ENCODE measurements at regions not wholly inside any gene's neighbourhood (a gene's known extent, or its start where the extent isn't known, plus 50 kb on each side); places are given as distances from the start of the nearest gene placed in this dataset.

DNA sequence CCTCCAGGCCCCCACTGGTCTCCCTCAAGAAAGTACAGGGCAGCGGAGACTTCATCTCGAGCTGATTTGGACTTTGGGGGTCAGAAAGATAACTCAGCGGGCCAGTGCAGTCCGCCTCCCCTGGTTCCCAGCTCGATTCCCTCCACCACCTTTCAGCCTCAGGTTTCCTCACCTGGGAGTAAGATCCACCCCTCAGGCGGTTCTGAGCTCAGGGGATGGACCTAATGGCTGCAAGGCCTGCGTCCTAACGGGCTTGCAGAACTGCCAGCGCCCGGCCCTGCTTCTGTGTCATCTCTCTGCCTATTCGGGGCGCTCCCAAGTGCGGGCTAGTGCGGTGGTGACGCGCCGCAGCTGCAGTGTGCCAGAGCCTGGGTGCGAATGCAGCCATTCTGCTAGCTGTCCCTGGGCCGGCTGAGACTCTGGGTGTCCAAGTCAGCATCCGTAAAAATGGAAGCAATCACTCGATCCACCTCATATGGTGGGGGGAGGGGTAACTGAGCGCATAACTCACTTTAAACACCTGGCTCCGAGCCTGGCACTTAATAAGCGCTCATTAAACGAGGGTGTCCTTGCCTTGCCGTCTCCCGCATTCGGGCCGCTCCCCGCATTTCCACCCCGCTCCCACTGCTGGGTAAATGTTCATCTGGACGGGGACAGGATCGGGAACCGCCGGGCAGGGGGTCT, 129.6 kb upstream of the LHX1 start:
- Histone ChIP-seq H3K4me3 (no peak overlapping the region), H3K4me1 (peaks cover 0 to 8% (median 0%) of the 10 kb centered on the region in 4 donors), H3K36me3 (no peaks in the 10 kb centered on the region), H3K27ac (no peak overlapping the region), H3K9me3 (no peaks in the 10 kb centered on the region), H3K27me3 (peaks cover 0 to 9% of the 10 kb centered on the region in 2 donors)
- DNase-seq, result no peak
- TF ChIP-seq POLR2A (IDR thresholded peaks at IDR 0.05), result no peak
- TF ChIP-seq, protein P1, sequence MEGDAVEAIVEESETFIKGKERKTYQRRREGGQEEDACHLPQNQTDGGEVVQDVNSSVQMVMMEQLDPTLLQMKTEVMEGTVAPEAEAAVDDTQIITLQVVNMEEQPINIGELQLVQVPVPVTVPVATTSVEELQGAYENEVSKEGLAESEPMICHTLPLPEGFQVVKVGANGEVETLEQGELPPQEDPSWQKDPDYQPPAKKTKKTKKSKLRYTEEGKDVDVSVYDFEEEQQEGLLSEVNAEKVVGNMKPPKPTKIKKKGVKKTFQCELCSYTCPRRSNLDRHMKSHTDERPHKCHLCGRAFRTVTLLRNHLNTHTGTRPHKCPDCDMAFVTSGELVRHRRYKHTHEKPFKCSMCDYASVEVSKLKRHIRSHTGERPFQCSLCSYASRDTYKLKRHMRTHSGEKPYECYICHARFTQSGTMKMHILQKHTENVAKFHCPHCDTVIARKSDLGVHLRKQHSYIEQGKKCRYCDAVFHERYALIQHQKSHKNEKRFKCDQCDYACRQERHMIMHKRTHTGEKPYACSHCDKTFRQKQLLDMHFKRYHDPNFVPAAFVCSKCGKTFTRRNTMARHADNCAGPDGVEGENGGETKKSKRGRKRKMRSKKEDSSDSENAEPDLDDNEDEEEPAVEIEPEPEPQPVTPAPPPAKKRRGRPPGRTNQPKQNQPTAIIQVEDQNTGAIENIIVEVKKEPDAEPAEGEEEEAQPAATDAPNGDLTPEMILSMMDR (IDR thresholded peaks at IDR 0.05), result no peak

GRCh38 chr17:36808180-36808661, 129.1 kb upstream of the LHX1 start:
- Histone ChIP-seq H3K4me1 (peaks cover 0 to 8% (median 0%) of the 10 kb centered on the region in 4 donors), H3K4me3 (no peak overlapping the region), H3K27ac (no peak overlapping the region), H3K9me3 (no peaks in the 10 kb centered on the region), H3K36me3 (no peaks in the 10 kb centered on the region), H3K27me3 (peaks cover 0 to 9% of the 10 kb centered on the region in 2 donors)
- TF ChIP-seq POLR2A (IDR thresholded peaks at IDR 0.05), result no peak
- TF ChIP-seq, protein P1 (IDR thresholded peaks at IDR 0.05), result no peak
- DNase-seq, result no peak

GRCh38 chr17:36812762-36813161, 124.5 kb upstream of the LHX1 start:
- H3K27me3 ChIP-seq, result peaks cover 0 to 9% of the 10 kb centered on the region in 2 donors
- no peak overlapping the region for H3K4me3 ChIP-seq
- H3K27ac ChIP-seq, result no peak overlapping the region
- no peaks in the 10 kb centered on the region for H3K9me3 ChIP-seq
- DNase-seq, result no peak
- no peaks in the 10 kb centered on the region for H3K36me3 ChIP-seq
- H3K4me1 ChIP-seq, result peaks cover 0 to 8% (median 0%) of the 10 kb centered on the region in 4 donors
- TF ChIP-seq, protein P1 (IDR thresholded peaks at IDR 0.05), result no peak
- no peak for TF ChIP-seq POLR2A (IDR thresholded peaks at IDR 0.05)

- Histone ChIP-seq H3K27ac (no peak overlapping the region), H3K27me3 (peaks cover 0 to 3% of the 10 kb centered on the region in 2 donors), H3K4me1 (peaks cover 0 to 4% (median 0%) of the 10 kb centered on the region in 4 donors), H3K4me3 (no peak overlapping the region), H3K9me3 (no peaks in the 10 kb centered on the region), H3K36me3 (no peaks in the 10 kb centered on the region)
- DNase-seq, result peak in 1 of 3 donors; percentile 10
- TF ChIP-seq POLR2A (IDR thresholded peaks at IDR 0.05), result no peak
- TF ChIP-seq, protein P1 (IDR thresholded peaks at IDR 0.05), result no peak
Measured at GRCh38 chr17:36813357-36813756, 123.9 kb upstream of the LHX1 start.

- H3K4me1 ChIP-seq, result no peaks in the 10 kb centered on the region
- TF ChIP-seq POLR2A (IDR thresholded peaks at IDR 0.05), result no peak
- TF ChIP-seq, protein P1 (IDR thresholded peaks at IDR 0.05), result no peak
- DNase-seq, result no peak
- H3K4me3 ChIP-seq, result no peak overlapping the region
- H3K36me3 ChIP-seq, result no peaks in the 10 kb centered on the region
- no peak overlapping the region for H3K27ac ChIP-seq
- H3K9me3 ChIP-seq, result no peaks in the 10 kb centered on the region
- no peaks in the 10 kb centered on the region for H3K27me3 ChIP-seq
Measured at GRCh38 chr17:36813957-36814563, 123.2 kb upstream of the LHX1 start.

Measured in Peyer's patch (tissue), 4 donors.